ENCODE measurements at regions not wholly inside any gene's neighbourhood (a gene's known extent, or its start where the extent isn't known, plus 50 kb on each side); places are given as distances from the start of the nearest gene placed in this dataset.

DNA sequence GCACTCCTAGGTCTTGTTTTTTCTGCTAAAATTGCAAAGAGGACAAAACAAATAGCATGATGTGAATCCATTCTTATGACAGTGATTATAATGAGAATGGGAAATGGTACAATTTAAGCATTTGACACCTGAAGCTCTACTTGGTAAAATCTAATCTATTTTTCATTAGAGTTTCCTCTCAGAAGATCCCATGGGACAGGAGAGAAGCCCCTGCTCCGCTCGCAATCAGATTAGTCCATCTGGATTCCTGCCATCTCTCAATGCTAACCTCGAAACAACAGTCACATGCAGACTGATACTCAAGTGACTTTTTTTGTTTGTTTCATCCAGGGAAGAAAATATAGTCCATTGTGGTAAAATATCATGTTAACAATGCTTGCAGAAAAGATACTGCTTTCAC, 107.4 kb upstream of the TOM1L1 start:
- H3K4me1 ChIP-seq (ENCODE audit: insufficient read depth, low read length, severe bottlenecking): no peaks in the 10 kb centered on the region

DNA sequence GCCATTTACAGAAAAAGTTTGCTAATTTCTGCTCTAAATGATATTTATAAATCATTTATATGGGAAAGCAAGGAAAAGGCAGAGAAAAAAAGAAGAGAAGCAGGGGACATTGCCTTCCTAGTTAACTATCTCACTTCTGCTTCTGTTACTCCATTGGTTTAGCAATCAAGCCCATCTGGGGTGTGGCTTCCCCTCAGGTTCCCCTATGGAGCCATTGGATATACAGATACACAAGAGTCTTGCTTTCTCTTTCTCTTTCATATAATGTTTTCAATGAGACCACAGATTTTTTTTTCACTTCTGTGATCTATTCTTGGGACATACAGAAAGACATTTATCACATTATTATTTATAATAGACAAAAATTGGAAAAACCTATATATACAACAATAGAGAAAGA, 105.6 kb upstream of the TOM1L1 start:
- no peaks in the 10 kb centered on the region for H3K9me2 ChIP-seq (ENCODE audit: low read depth, low read length)

More for the DNA sequence above, 107.4 kb upstream of the TOM1L1 start:
- H3K4me2 ChIP-seq (ENCODE audit: low read length): no peak overlapping the region
- H3K27ac ChIP-seq (ENCODE audit: low read depth, low read length, poor library complexity, severe bottlenecking): no peak overlapping the region
- H3K9me3 ChIP-seq (ENCODE audit: low read length): no peaks in the 10 kb centered on the region
- H3K27me3 ChIP-seq (ENCODE audit: insufficient read depth, low read length): no peaks in the 10 kb centered on the region
- TF ChIP-seq, protein P1, sequence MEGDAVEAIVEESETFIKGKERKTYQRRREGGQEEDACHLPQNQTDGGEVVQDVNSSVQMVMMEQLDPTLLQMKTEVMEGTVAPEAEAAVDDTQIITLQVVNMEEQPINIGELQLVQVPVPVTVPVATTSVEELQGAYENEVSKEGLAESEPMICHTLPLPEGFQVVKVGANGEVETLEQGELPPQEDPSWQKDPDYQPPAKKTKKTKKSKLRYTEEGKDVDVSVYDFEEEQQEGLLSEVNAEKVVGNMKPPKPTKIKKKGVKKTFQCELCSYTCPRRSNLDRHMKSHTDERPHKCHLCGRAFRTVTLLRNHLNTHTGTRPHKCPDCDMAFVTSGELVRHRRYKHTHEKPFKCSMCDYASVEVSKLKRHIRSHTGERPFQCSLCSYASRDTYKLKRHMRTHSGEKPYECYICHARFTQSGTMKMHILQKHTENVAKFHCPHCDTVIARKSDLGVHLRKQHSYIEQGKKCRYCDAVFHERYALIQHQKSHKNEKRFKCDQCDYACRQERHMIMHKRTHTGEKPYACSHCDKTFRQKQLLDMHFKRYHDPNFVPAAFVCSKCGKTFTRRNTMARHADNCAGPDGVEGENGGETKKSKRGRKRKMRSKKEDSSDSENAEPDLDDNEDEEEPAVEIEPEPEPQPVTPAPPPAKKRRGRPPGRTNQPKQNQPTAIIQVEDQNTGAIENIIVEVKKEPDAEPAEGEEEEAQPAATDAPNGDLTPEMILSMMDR (IDR thresholded peaks at IDR 0.05; ENCODE audit: low read length): no peak
- no peak for TF ChIP-seq EZH2 (IDR thresholded peaks at IDR 0.05; ENCODE audit: borderline replicate concordance, low read length)
- H3K4me3 ChIP-seq (ENCODE audit: low read depth, low read length, poor library complexity, severe bottlenecking): no peak overlapping the region
- H3K9me2 ChIP-seq (ENCODE audit: low read depth, low read length): no peaks in the 10 kb centered on the region
- H3F3A ChIP-seq (ENCODE audit: insufficient read depth, low read length): no peaks in the 10 kb centered on the region
- H3K79me2 ChIP-seq (ENCODE audit: insufficient read depth, low read length): no peaks in the 10 kb centered on the region
- no peak overlapping the region for H3K9ac ChIP-seq (ENCODE audit: low read length)
- no peaks in the 10 kb centered on the region for H4K20me1 ChIP-seq (ENCODE audit: insufficient read depth, low read length)
- no peaks in the 10 kb centered on the region for H3K36me3 ChIP-seq (ENCODE audit: insufficient read depth, low read length)
- no peak overlapping the region for H2AFZ ChIP-seq (ENCODE audit: low read length)

GRCh38 chr17:54807331-54807730, 93.3 kb upstream of the TOM1L1 start:
- no peak for TF ChIP-seq EZH2 (IDR thresholded peaks at IDR 0.05; ENCODE audit: borderline replicate concordance, low read length)
- TF ChIP-seq, protein P1 (IDR thresholded peaks at IDR 0.05; ENCODE audit: low read length): no peak
- Histone ChIP-seq H3F3A (ENCODE audit: insufficient read depth, low read length) (no peaks in the 10 kb centered on the region), H4K20me1 (ENCODE audit: insufficient read depth, low read length) (no peaks in the 10 kb centered on the region), H3K4me1 (ENCODE audit: insufficient read depth, low read length, severe bottlenecking) (no peaks in the 10 kb centered on the region), H3K27me3 (ENCODE audit: insufficient read depth, low read length) (no peaks in the 10 kb centered on the region), H3K4me2 (ENCODE audit: low read length) (no peak overlapping the region), H3K4me3 (ENCODE audit: low read depth, low read length, poor library complexity, severe bottlenecking) (no peak overlapping the region), H3K36me3 (ENCODE audit: insufficient read depth, low read length) (no peaks in the 10 kb centered on the region), H3K79me2 (ENCODE audit: insufficient read depth, low read length) (no peaks in the 10 kb centered on the region), H2AFZ (ENCODE audit: low read length) (no peak overlapping the region), H3K9me2 (ENCODE audit: low read depth, low read length) (no peaks in the 10 kb centered on the region), H3K9me3 (ENCODE audit: low read length) (no peaks in the 10 kb centered on the region), H3K9ac (ENCODE audit: low read length) (no peak overlapping the region), H3K27ac (ENCODE audit: low read depth, low read length, poor library complexity, severe bottlenecking) (no peak overlapping the region)

More for the DNA sequence above, 105.6 kb upstream of the TOM1L1 start:
- Histone ChIP-seq H2AFZ (ENCODE audit: low read length) (no peak overlapping the region), H3K9ac (ENCODE audit: low read length) (no peak overlapping the region), H3K79me2 (ENCODE audit: insufficient read depth, low read length) (no peaks in the 10 kb centered on the region), H3K27me3 (ENCODE audit: insufficient read depth, low read length) (no peaks in the 10 kb centered on the region), H3K9me3 (ENCODE audit: low read length) (no peaks in the 10 kb centered on the region), H3K36me3 (ENCODE audit: insufficient read depth, low read length) (no peaks in the 10 kb centered on the region), H4K20me1 (ENCODE audit: insufficient read depth, low read length) (no peaks in the 10 kb centered on the region), H3K4me1 (ENCODE audit: insufficient read depth, low read length, severe bottlenecking) (no peaks in the 10 kb centered on the region), H3K27ac (ENCODE audit: low read depth, low read length, poor library complexity, severe bottlenecking) (no peak overlapping the region), H3F3A (ENCODE audit: insufficient read depth, low read length) (no peaks in the 10 kb centered on the region), H3K4me3 (ENCODE audit: low read depth, low read length, poor library complexity, severe bottlenecking) (no peak overlapping the region), H3K4me2 (ENCODE audit: low read length) (no peak overlapping the region)
- TF ChIP-seq, protein P1 (IDR thresholded peaks at IDR 0.05; ENCODE audit: low read length): no peak
- no peak for TF ChIP-seq EZH2 (IDR thresholded peaks at IDR 0.05; ENCODE audit: borderline replicate concordance, low read length)

All from OCI-LY1 (cell line).